ENCODE measurements at regions not wholly inside any gene's neighbourhood (a gene's known extent, or its start where the extent isn't known, plus 50 kb on each side); places are given as distances from the start of the nearest gene placed in this dataset.
A peak's percentile ranks its signal among the peaks of the same experiment; 100 is the strongest.

DNA sequence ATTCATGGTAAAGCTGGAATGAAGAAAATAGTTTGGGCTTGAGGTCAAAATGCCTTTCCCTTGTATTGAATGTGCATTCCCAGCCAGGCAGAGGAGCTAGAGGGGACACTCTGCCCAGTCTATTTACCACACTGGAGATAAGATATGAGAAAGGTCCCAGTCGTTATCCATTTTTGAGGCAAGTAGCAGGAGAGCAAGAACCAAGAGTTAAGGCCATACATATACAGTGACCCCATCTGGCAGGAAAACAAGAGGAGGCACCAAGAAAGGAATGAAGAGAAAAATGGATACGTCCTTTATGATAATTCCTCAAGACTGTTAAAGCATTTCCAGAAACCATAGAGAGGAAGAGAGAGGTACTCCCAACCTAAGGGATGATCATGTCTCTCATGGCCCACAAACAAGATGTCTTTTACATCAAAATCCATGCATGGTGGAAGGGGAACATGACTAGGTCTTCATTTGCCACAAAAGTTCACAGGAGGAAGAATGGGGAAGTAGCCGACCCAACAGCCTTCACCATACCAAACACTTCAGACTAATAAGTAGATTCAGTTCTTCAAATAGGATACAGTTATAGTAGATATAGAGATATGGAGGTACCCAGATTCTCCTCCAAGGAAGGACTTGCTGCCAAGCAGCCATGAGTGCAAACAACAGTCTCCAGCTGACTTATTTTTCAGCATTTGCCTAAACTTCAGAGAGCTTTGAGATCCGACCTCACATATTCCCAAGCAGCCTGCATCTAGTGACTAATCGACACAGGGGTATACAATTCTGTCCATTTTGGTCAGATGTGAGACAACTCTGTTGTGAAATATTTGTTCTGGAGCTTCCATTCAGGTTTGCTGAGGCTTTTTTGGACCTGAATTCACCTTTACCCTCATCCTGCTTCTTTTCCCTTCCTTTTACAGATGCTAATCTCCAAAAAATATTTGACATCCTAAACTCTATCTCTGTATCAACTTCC, 61.1 kb upstream of the CCDC71L start:
- ATAC-seq (ENCODE audit: low read depth in 2 of 2): no peak
- DNase-seq: no peak
- no peak overlapping the region for H3K27ac Mint-ChIP-seq
- H3K4me1 Mint-ChIP-seq: peaks cover 6 to 21% (median 12%) of the 10 kb centered on the region in 4 donors
- H3K27ac ChIP-seq (ENCODE audit: insufficient read depth, low read length, poor library complexity, severe bottlenecking): no peak overlapping the region
- H3K4me3 Mint-ChIP-seq: no peak overlapping the region
- H3K36me3 ChIP-seq (ENCODE audit: control insufficient read depth, insufficient read depth, low read length): no peaks in the 10 kb centered on the region
- H3K36me3 Mint-ChIP-seq: no peaks in the 10 kb centered on the region
- H3K27me3 Mint-ChIP-seq: peaks cover 8% of the 10 kb centered on the region
- H3K4me3 ChIP-seq (ENCODE audit: low read depth, low read length): no peak overlapping the region
- H3K9me3 Mint-ChIP-seq: peaks cover 0 to 8% (median 3%) of the 10 kb centered on the region in 7 donors
- no peaks in the 10 kb centered on the region for H3K9me3 ChIP-seq (ENCODE audit: control insufficient read depth in 2 of 2, low read length in 2 of 2)
- peaks cover 17% of the 10 kb centered on the region for H3K4me1 ChIP-seq (ENCODE audit: control insufficient read depth, insufficient read depth, low read length, poor library complexity, severe bottlenecking)
- H3K27me3 ChIP-seq (ENCODE audit: control insufficient read depth, insufficient read depth, low read length): no peaks in the 10 kb centered on the region

DNA sequence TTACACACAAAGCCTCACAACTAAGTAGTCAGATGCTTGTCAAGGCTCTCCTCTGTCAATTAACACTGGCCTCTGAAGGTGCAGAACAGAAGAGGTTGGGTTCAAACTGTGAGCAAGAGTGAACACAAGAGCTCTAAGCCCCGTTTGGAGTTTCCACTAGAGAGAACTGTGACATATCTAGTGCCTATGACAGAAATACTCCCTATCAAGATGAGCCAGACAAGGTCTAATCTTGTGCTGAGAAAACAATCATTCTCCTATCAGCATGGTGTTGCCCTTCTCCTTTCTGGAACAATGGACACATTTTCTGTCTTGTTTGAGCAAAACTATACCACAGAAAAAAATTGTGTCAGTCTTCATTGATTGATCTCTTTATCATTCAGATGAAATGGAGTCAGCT, 62.4 kb upstream of the CCDC71L start:
- peaks cover 6 to 21% (median 12%) of the 10 kb centered on the region in 4 donors for H3K4me1 Mint-ChIP-seq
- DNase-seq: no peak
- no peaks in the 10 kb centered on the region for H3K36me3 Mint-ChIP-seq
- peaks cover 8% of the 10 kb centered on the region for H3K27me3 Mint-ChIP-seq
- peaks cover 6% of the 10 kb centered on the region for H3K4me1 ChIP-seq (ENCODE audit: control insufficient read depth, insufficient read depth, low read length, poor library complexity, severe bottlenecking)
- no peak overlapping the region for H3K27ac ChIP-seq (ENCODE audit: insufficient read depth, low read length, poor library complexity, severe bottlenecking)
- H3K27ac Mint-ChIP-seq: no peak overlapping the region
- no peaks in the 10 kb centered on the region for H3K36me3 ChIP-seq (ENCODE audit: control insufficient read depth, insufficient read depth, low read length)
- H3K9me3 Mint-ChIP-seq: peaks cover 0 to 8% (median 4%) of the 10 kb centered on the region in 7 donors
- H3K4me3 ChIP-seq (ENCODE audit: low read depth, low read length): no peak overlapping the region
- no peaks in the 10 kb centered on the region for H3K9me3 ChIP-seq (ENCODE audit: control insufficient read depth in 2 of 2, low read length in 2 of 2)
- ATAC-seq (ENCODE audit: low read depth in 2 of 2): no peak
- no peaks in the 10 kb centered on the region for H3K27me3 ChIP-seq (ENCODE audit: control insufficient read depth, insufficient read depth, low read length)
- H3K4me3 Mint-ChIP-seq: no peak overlapping the region

DNA sequence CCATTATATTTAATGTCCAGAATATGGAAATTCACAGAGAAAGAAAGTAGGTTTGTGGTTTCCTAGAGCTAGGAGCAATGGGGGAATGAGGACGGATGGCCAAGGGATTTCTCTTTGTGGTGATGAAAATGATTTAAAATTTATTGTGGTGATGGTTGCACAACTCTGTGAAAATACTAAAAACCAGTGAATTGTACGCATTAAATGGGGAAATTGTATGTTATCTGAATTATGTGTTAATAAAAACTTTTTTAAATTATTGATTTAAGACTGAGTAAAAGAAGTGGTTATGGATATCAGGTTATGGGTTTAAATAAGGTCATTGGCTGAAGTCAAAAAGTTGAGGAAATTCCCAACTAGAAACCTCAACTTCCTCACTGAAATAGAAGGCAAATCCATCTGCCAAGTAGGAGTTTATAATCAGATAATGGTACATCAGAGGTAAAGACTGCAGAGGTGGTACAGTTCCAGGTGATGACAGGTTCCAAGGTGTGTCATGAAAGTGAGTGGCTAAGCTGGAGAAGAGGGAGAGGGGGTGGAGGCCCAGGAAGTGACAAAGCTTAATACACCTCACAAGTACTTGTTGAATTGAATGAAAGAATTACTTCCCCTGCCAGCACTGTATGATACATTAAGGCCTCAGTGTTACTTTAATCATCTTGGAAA, 68.9 kb upstream of the CCDC71L start:
- peaks cover 0 to 17% (median 9%) of the 10 kb centered on the region in 4 donors for H3K4me1 Mint-ChIP-seq
- H3K27me3 ChIP-seq (ENCODE audit: control insufficient read depth, insufficient read depth, low read length): no peaks in the 10 kb centered on the region
- no peak overlapping the region for H3K4me3 ChIP-seq (ENCODE audit: low read depth, low read length)
- no peak overlapping the region for H3K27ac ChIP-seq (ENCODE audit: insufficient read depth, low read length, poor library complexity, severe bottlenecking)
- ATAC-seq (ENCODE audit: low read depth in 2 of 2): peak in 1 of 2 donors; percentile 22
- peaks cover 0 to 4% (median 0%) of the 10 kb centered on the region in 7 donors for H3K9me3 Mint-ChIP-seq
- no peak for DNase-seq
- H3K4me3 Mint-ChIP-seq: no peak overlapping the region
- H3K9me3 ChIP-seq (ENCODE audit: control insufficient read depth in 2 of 2, low read length in 2 of 2): no peaks in the 10 kb centered on the region
- no peaks in the 10 kb centered on the region for H3K36me3 Mint-ChIP-seq
- H3K27ac Mint-ChIP-seq: no peak overlapping the region
- no peaks in the 10 kb centered on the region for H3K4me1 ChIP-seq (ENCODE audit: control insufficient read depth, insufficient read depth, low read length, poor library complexity, severe bottlenecking)
- H3K36me3 ChIP-seq (ENCODE audit: control insufficient read depth, insufficient read depth, low read length): no peaks in the 10 kb centered on the region
- no peaks in the 10 kb centered on the region for H3K27me3 Mint-ChIP-seq

DNA sequence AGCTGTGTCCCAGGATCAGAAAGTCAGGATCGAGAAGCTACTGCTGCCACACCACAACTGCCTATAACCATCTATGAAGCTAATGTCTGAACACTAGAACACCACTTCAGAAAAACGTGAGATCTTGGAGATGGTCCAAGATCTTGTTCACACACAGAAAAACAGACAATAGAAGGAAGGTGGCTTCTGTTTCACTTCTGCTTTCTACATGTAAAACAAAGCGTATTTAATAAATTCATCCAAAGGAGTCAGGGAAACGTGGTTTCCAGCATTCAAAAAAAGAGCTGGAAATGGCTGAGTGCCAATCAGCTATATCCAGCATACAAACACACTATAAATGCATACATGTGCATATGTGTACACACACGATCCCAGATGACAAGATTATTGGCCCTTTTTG, 70.2 kb upstream of the CCDC71L start:
- Mint-ChIP-seq H3K4me1 (peaks cover under 1 to 17% (median 9%) of the 10 kb centered on the region in 4 donors), H3K4me3 (no peak overlapping the region), H3K9me3 (peaks cover 0 to 1% (median 0%) of the 10 kb centered on the region in 7 donors), H3K27me3 (no peaks in the 10 kb centered on the region), H3K27ac (no peak overlapping the region), H3K36me3 (no peaks in the 10 kb centered on the region)
- Histone ChIP-seq H3K27ac (ENCODE audit: insufficient read depth, low read length, poor library complexity, severe bottlenecking) (no peak overlapping the region), H3K4me3 (ENCODE audit: low read depth, low read length) (no peak overlapping the region), H3K36me3 (ENCODE audit: control insufficient read depth, insufficient read depth, low read length) (no peaks in the 10 kb centered on the region), H3K4me1 (ENCODE audit: control insufficient read depth, insufficient read depth, low read length, poor library complexity, severe bottlenecking) (no peaks in the 10 kb centered on the region), H3K9me3 (ENCODE audit: control insufficient read depth in 2 of 2, low read length in 2 of 2) (no peaks in the 10 kb centered on the region), H3K27me3 (ENCODE audit: control insufficient read depth, insufficient read depth, low read length) (no peaks in the 10 kb centered on the region)
- no peak for ATAC-seq (ENCODE audit: low read depth in 2 of 2)
- DNase-seq: no peak

DNA sequence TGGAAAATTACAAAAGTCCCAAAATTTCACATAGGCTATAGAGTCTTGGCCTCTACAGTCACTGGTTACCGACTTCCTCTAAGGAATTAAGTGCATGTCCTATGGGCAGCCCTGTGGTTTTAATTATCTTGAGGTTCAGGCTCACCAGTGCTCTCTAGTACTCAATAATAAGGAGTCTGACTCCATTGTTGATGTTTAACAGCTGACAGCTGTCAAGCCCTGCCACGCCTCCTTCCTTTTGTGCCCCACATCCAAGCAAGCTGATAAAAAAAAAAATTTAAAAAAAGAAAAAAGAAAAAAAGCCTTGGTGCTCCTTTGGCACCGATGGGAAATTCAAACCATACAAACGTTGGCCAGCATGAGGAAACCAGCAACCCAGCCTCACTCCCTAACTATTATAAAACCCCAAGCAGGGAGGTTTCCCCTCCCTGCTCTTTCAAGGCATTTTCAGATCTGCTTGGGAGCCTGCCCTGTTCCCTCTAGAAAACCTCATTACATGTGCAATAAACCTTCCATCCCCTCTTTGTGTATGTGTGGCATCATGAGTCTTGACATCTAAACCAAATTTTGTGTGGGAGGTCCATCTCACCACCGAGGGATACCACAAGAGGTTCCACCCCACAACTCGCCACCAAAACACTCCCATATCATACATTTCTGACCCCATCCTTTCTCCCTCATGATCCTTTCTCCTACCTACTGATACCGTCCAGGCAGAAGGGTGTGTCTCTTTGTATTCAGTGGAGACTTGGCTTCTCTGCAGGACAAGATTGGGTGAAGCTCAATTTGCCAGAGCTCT, 70.9 kb upstream of the CCDC71L start:
- ATAC-seq (ENCODE audit: low read depth in 2 of 2) (no peak), DNase-seq (no peak)
- Histone ChIP-seq H3K27me3 (ENCODE audit: control insufficient read depth, insufficient read depth, low read length) (no peaks in the 10 kb centered on the region), H3K27ac (ENCODE audit: insufficient read depth, low read length, poor library complexity, severe bottlenecking) (no peak overlapping the region), H3K36me3 (ENCODE audit: control insufficient read depth, insufficient read depth, low read length) (no peaks in the 10 kb centered on the region), H3K9me3 (ENCODE audit: control insufficient read depth in 2 of 2, low read length in 2 of 2) (no peaks in the 10 kb centered on the region), H3K4me1 (ENCODE audit: control insufficient read depth, insufficient read depth, low read length, poor library complexity, severe bottlenecking) (no peaks in the 10 kb centered on the region), H3K4me3 (ENCODE audit: low read depth, low read length) (no peak overlapping the region)
- no peaks in the 10 kb centered on the region for H3K27me3 Mint-ChIP-seq
- H3K27ac Mint-ChIP-seq: peak overlapping the region in 1 of 3 donors; percentile 13
- no peak overlapping the region for H3K4me3 Mint-ChIP-seq
- H3K4me1 Mint-ChIP-seq: peaks cover 7 to 21% (median 14%) of the 10 kb centered on the region in 4 donors
- H3K36me3 Mint-ChIP-seq: no peaks in the 10 kb centered on the region
- H3K9me3 Mint-ChIP-seq: peaks cover 0 to 1% (median 0%) of the 10 kb centered on the region in 7 donors

DNA sequence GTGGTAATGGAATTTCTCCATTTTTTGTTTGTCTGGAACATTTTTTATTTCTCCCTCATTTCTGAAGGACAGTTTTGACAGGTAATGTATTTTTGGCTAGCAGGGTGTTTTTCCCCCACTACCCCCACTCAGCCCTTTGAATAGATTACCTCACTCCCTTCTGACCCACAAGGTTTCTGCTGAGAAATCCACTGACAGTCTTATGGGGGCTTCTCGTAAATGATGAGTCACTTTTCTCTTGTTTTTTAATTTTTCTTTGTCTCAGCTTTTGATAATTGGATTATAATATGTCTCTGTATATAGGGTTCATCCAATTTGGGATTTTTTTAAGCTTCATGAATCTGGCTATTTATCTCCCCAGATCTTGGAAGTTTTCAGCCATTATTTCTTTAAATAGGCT, 74.7 kb upstream of the CCDC71L start:
- Histone ChIP-seq H3K36me3 (ENCODE audit: control insufficient read depth, insufficient read depth, low read length) (no peaks in the 10 kb centered on the region), H3K27ac (ENCODE audit: insufficient read depth, low read length, poor library complexity, severe bottlenecking) (no peak overlapping the region), H3K27me3 (ENCODE audit: control insufficient read depth, insufficient read depth, low read length) (no peaks in the 10 kb centered on the region), H3K9me3 (ENCODE audit: control insufficient read depth in 2 of 2, low read length in 2 of 2) (no peaks in the 10 kb centered on the region), H3K4me3 (ENCODE audit: low read depth, low read length) (no peak overlapping the region), H3K4me1 (ENCODE audit: control insufficient read depth, insufficient read depth, low read length, poor library complexity, severe bottlenecking) (no peaks in the 10 kb centered on the region)
- no peak for ATAC-seq (ENCODE audit: low read depth in 2 of 2)
- Mint-ChIP-seq H3K9me3 (no peaks in the 10 kb centered on the region), H3K4me3 (no peak overlapping the region), H3K36me3 (no peaks in the 10 kb centered on the region), H3K27ac (no peak overlapping the region), H3K4me1 (peaks cover 7 to 21% (median 14%) of the 10 kb centered on the region in 4 donors), H3K27me3 (no peaks in the 10 kb centered on the region)
- no peak for DNase-seq

DNA sequence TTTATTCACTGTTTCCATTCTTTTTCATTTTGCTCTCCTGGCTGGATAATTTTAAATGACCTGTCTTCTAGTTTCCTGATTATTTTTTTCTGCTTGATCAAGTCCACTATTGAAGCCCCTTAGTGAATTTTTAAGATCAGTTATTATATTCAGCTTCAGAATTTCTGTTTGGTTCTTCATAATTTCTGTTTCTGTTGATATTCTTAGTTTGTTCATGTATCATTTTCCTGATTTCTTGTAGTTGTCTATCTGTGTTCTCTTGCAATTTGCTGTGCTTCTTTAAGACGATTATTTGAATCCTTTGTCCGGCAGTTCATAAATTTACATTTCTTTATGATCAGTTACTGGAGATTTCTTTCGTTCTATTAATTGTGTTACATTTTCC, 75.2 kb upstream of the CCDC71L start:
- Histone ChIP-seq H3K36me3 (ENCODE audit: control insufficient read depth, insufficient read depth, low read length) (no peaks in the 10 kb centered on the region), H3K4me3 (ENCODE audit: low read depth, low read length) (no peak overlapping the region), H3K4me1 (ENCODE audit: control insufficient read depth, insufficient read depth, low read length, poor library complexity, severe bottlenecking) (no peaks in the 10 kb centered on the region), H3K9me3 (ENCODE audit: control insufficient read depth in 2 of 2, low read length in 2 of 2) (no peaks in the 10 kb centered on the region), H3K27me3 (ENCODE audit: control insufficient read depth, insufficient read depth, low read length) (no peaks in the 10 kb centered on the region), H3K27ac (ENCODE audit: insufficient read depth, low read length, poor library complexity, severe bottlenecking) (no peak overlapping the region)
- Mint-ChIP-seq H3K27ac (peak overlapping the region in 1 of 3 donors; percentile 24), H3K9me3 (no peaks in the 10 kb centered on the region), H3K36me3 (no peaks in the 10 kb centered on the region), H3K4me3 (no peak overlapping the region), H3K27me3 (no peaks in the 10 kb centered on the region), H3K4me1 (peaks cover 7 to 19% (median 13%) of the 10 kb centered on the region in 4 donors)
- peak in 1 of 3 donors; percentile 1 for DNase-seq
- ATAC-seq (ENCODE audit: low read depth in 2 of 2): no peak

All from CD4-positive, CD25-positive, alpha-beta regulatory T cell (primary cell).